Stimulated activated effector memory CD8-positive, alpha-beta T cell treated with anti-CD3 and anti-CD28 coated beads, Interleukin-12 subunit alpha, Interleukin-12 subunit beta, amount 100 ng/mL, for 72 hours (primary cell): ENCODE measurements at regions not wholly inside any gene's neighbourhood (a gene's known extent, or its start where the extent isn't known, plus 50 kb on each side); places are given as distances from the start of the nearest gene placed in this dataset.
"Not testable (repeated sequence)": the region's sequence is repeated elsewhere in the genome, so short reads cannot be mapped to it uniquely, and the experiment has no call there.

Source experiments
- ATAC-seq: fragments of 150-1000 bp; cut with Tn5 transposase; 2 replicates; pipeline ENCODE4 v1.10.0; 2021
- DNase-seq, 2 donors: peaks; one replicate each; pipeline ENCODE4 v3.0.0; 2021 to 2022; ENCODE audit warnings: low spot score in 2 of 2
- H3K27ac Mint-ChIP-seq: one replicate; pipeline ENCODE4 v1.8.0; 2022; ENCODE audit warnings: mild to moderate bottlenecking, mixed read lengths
- H3K36me3 Mint-ChIP-seq: one replicate; pipeline ENCODE4 v1.8.0; 2022; ENCODE audit warnings: mild to moderate bottlenecking, mixed read lengths
- H3K4me1 Mint-ChIP-seq: one replicate; pipeline ENCODE4 v1.8.0; 2022; ENCODE audit warnings: mixed read lengths
- H3K4me3 Mint-ChIP-seq: one replicate; pipeline ENCODE4 v1.8.0; 2022; ENCODE audit warnings: mild to moderate bottlenecking, mixed read lengths
- H3K9me3 Mint-ChIP-seq: one replicate; pipeline ENCODE4 v1.8.0; 2022; ENCODE audit warnings: mixed read lengths

GRCh38 chrX:81857192-81857591, 655.3 kb downstream of the SH3BGRL start:
- ATAC-seq (no peak), DNase-seq (no peak)
- H3K27ac Mint-ChIP-seq, result no peak overlapping the region
- peaks cover 4% of the 10 kb centered on the region for H3K9me3 Mint-ChIP-seq
- no peaks in the 10 kb centered on the region for H3K4me1 Mint-ChIP-seq
- H3K36me3 Mint-ChIP-seq, result no peaks in the 10 kb centered on the region
- H3K4me3 Mint-ChIP-seq, result no peak overlapping the region

- Mint-ChIP-seq H3K9me3 (no peaks in the 10 kb centered on the region), H3K36me3 (no peaks in the 10 kb centered on the region), H3K4me3 (no peak overlapping the region), H3K27ac (no peak overlapping the region), H3K4me1 (no peaks in the 10 kb centered on the region)
- no peak for ATAC-seq
- DNase-seq, result no peak
Measured at GRCh38 chrX:81866873-81867272, 665.0 kb downstream of the SH3BGRL start.

- Mint-ChIP-seq H3K4me3 (no peak overlapping the region), H3K9me3 (peaks cover 2% of the 10 kb centered on the region), H3K36me3 (no peaks in the 10 kb centered on the region), H3K27ac (no peak overlapping the region), H3K4me1 (no peaks in the 10 kb centered on the region)
- no peak for ATAC-seq
- DNase-seq, result no peak
Measured at GRCh38 chrX:81868979-81869378, 667.1 kb downstream of the SH3BGRL start.

GRCh38 chrX:81874807-81875206, 672.9 kb downstream of the SH3BGRL start:
- Mint-ChIP-seq H3K4me1 (no peaks in the 10 kb centered on the region), H3K27ac (no peak overlapping the region), H3K36me3 (no peaks in the 10 kb centered on the region), H3K4me3 (no peak overlapping the region), H3K9me3 (peaks cover 2% of the 10 kb centered on the region)
- ATAC-seq (no peak), DNase-seq (no peak)

GRCh38 chrX:81875800-81876199, 673.9 kb downstream of the SH3BGRL start:
- ATAC-seq, result no peak
- H3K4me1 Mint-ChIP-seq, result no peaks in the 10 kb centered on the region
- H3K4me3 Mint-ChIP-seq, result no peak overlapping the region
- H3K9me3 Mint-ChIP-seq, result peaks cover 2% of the 10 kb centered on the region
- H3K27ac Mint-ChIP-seq, result no peak overlapping the region
- DNase-seq, result no peak
- H3K36me3 Mint-ChIP-seq, result no peaks in the 10 kb centered on the region

GRCh38 chrX:81876437-81876836, 674.5 kb downstream of the SH3BGRL start:
- no peak overlapping the region for H3K4me3 Mint-ChIP-seq
- ATAC-seq, result no peak
- DNase-seq, result no peak

GRCh38 chrX:81890521-81890920, 688.6 kb downstream of the SH3BGRL start:
- no peaks in the 10 kb centered on the region for H3K9me3 Mint-ChIP-seq
- ATAC-seq (no peak), DNase-seq (no peak)
- H3K27ac Mint-ChIP-seq, result no peak overlapping the region
- no peaks in the 10 kb centered on the region for H3K36me3 Mint-ChIP-seq
- H3K4me1 Mint-ChIP-seq, result no peaks in the 10 kb centered on the region
- no peak overlapping the region for H3K4me3 Mint-ChIP-seq

More at GRCh38 chrX:81876437-81876836, 674.5 kb downstream of the SH3BGRL start:
- H3K36me3 Mint-ChIP-seq, result no peaks in the 10 kb centered on the region
- peaks cover 2% of the 10 kb centered on the region for H3K9me3 Mint-ChIP-seq
- no peak overlapping the region for H3K27ac Mint-ChIP-seq
- H3K4me1 Mint-ChIP-seq, result no peaks in the 10 kb centered on the region

GRCh38 chrX:81900522-81900921, 698.6 kb downstream of the SH3BGRL start:
- Mint-ChIP-seq H3K9me3 (no peaks in the 10 kb centered on the region), H3K27ac (no peak overlapping the region), H3K36me3 (no peaks in the 10 kb centered on the region), H3K4me1 (no peaks in the 10 kb centered on the region), H3K4me3 (no peak overlapping the region)
- ATAC-seq, result no peak
- no peak for DNase-seq

- DNase-seq (no peak), ATAC-seq (no peak)
- Mint-ChIP-seq H3K4me1 (no peaks in the 10 kb centered on the region), H3K4me3 (no peak overlapping the region), H3K9me3 (no peaks in the 10 kb centered on the region), H3K36me3 (no peaks in the 10 kb centered on the region), H3K27ac (no peak overlapping the region)
Measured at GRCh38 chrX:81925812-81926211, 723.9 kb downstream of the SH3BGRL start.

GRCh38 chrX:81945911-81946310, 744.0 kb downstream of the SH3BGRL start:
- not testable (repeated sequence) for DNase-seq, H3K4me1 Mint-ChIP-seq, H3K36me3 Mint-ChIP-seq, H3K27ac Mint-ChIP-seq, ATAC-seq, H3K4me3 Mint-ChIP-seq, H3K9me3 Mint-ChIP-seq

GRCh38 chrX:81957318-81957717, 755.4 kb downstream of the SH3BGRL start:
- H3K27ac Mint-ChIP-seq, result no peak overlapping the region
- H3K9me3 Mint-ChIP-seq, result no peaks in the 10 kb centered on the region
- DNase-seq (no peak), ATAC-seq (no peak)
- no peak overlapping the region for H3K4me3 Mint-ChIP-seq
- H3K4me1 Mint-ChIP-seq, result no peaks in the 10 kb centered on the region
- H3K36me3 Mint-ChIP-seq, result no peaks in the 10 kb centered on the region

GRCh38 chrX:81957900-81958545, 756.1 kb downstream of the SH3BGRL start:
- Mint-ChIP-seq H3K4me1 (no peaks in the 10 kb centered on the region), H3K36me3 (no peaks in the 10 kb centered on the region), H3K27ac (no peak overlapping the region), H3K4me3 (no peak overlapping the region), H3K9me3 (no peaks in the 10 kb centered on the region)
- ATAC-seq, result no peak
- no peak for DNase-seq

- Mint-ChIP-seq H3K4me1 (no peaks in the 10 kb centered on the region), H3K36me3 (no peaks in the 10 kb centered on the region), H3K4me3 (no peak overlapping the region), H3K27ac (no peak overlapping the region), H3K9me3 (no peaks in the 10 kb centered on the region)
- ATAC-seq (no peak), DNase-seq (no peak)
Measured at GRCh38 chrX:81959964-81960363, 758.1 kb downstream of the SH3BGRL start.

GRCh38 chrX:81974413-81974812, 772.5 kb downstream of the SH3BGRL start:
- not testable (repeated sequence) for H3K36me3 Mint-ChIP-seq, H3K4me1 Mint-ChIP-seq, H3K9me3 Mint-ChIP-seq, H3K27ac Mint-ChIP-seq, H3K4me3 Mint-ChIP-seq, ATAC-seq, DNase-seq

- H3K36me3 Mint-ChIP-seq, result no peaks in the 10 kb centered on the region
- H3K4me3 Mint-ChIP-seq, result no peak overlapping the region
- DNase-seq (no peak), ATAC-seq (no peak)
- no peaks in the 10 kb centered on the region for H3K4me1 Mint-ChIP-seq
- H3K9me3 Mint-ChIP-seq, result peaks cover 3% of the 10 kb centered on the region
- H3K27ac Mint-ChIP-seq, result no peak overlapping the region
Measured at GRCh38 chrX:81979806-81980515, 778.1 kb downstream of the SH3BGRL start.

- H3K9me3 Mint-ChIP-seq, ATAC-seq, H3K27ac Mint-ChIP-seq, H3K4me1 Mint-ChIP-seq, DNase-seq, H3K36me3 Mint-ChIP-seq, H3K4me3 Mint-ChIP-seq: not testable (repeated sequence)
Measured at GRCh38 chrX:81987217-81987616, 785.3 kb downstream of the SH3BGRL start.
